NCI-H345 treated with DMSO at 0.1 percent for 48 hours (cell line): ENCODE measurements at regions not wholly inside any gene's neighbourhood (a gene's known extent, or its start where the extent isn't known, plus 50 kb on each side); places are given as distances from the start of the nearest gene placed in this dataset.
"Not testable (repeated sequence)": the region's sequence is repeated elsewhere in the genome, so short reads cannot be mapped to it uniquely, and the experiment has no call there.

Experiments used
- DNase-seq: peaks from one replicate; lab custom pipeline; 2025; ENCODE audit not compliant: unreplicated experiment; lab: John Stamatoyannopoulos, UW

DNA sequence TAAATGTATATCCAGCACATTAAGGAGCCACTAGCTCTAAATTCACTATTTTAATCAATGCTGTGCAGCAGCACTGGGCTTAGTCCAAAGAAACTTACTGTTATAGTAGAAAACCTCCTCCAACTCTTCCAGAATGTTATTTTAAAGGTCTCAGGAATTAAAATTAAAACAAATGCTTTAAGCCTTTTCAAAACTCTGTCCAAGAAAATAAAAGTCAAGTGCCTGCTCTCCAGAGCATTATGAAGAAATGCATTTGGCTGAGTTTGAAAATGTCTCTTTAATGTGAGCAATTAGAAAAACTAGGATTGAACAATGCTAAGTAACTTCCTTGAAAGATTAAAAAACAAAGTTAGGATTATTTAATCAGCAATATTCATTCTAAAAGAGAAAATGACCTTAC is 322.4 kb upstream of the DCN start:
- DNase-seq = no peak

DNA sequence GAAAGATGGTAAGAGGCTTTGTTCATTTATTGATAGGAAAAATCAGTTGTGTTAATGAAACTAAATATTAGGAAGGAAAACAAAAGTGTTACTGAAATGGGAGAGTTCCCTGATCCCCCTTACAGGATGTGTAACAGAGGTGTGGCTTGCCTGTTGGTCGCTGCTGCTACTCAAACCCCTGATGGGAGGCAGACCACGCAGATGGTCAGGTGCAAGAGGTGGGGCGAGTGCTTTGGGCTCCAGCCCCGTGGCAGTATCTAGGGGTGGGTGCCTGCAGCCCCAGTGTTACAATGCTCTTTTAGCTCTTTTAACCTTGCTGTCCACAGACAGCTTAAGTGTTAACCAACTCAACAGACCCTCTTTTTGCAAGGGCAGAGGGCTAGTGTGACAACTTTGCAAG is 319.6 kb upstream of the DCN start:
- no peak for DNase-seq

DNA sequence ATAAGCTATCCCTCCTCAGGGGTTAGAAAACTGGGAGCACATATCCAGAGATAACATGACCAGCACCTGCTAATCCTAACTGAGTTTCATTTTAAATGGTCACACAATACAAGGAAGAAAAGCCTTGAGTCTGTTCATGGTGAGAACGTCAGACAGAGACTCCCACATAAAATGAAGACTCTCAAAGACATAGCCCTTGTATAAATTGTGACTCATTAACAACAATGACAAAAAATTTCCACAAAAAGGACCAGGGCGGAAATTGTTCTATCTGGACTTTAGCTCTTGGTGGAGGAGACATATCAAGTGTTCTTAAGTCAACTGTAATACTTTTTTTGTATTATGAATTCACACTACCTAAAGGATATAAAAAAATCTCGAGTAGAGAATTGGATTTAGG is 313.7 kb upstream of the DCN start:
- DNase-seq = no peak

DNA sequence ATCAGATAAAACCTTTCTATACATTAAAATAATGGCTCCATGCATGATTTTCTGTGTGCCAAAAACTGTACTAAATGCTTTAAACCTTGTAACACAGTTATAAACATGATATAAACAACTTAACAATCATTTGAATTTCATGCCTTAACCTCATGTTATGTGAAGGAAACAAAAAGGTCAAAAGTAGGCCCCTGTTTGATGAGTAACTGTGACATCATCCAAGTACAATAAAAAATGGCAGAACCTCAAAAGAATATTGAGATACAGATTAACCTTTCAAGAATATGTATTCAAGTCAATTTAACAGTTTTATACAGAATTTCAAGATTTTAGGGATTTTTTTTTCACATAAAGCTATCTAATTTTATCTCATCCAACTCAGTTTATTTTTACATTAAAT is 310.7 kb upstream of the DCN start:
- no peak for DNase-seq

DNA sequence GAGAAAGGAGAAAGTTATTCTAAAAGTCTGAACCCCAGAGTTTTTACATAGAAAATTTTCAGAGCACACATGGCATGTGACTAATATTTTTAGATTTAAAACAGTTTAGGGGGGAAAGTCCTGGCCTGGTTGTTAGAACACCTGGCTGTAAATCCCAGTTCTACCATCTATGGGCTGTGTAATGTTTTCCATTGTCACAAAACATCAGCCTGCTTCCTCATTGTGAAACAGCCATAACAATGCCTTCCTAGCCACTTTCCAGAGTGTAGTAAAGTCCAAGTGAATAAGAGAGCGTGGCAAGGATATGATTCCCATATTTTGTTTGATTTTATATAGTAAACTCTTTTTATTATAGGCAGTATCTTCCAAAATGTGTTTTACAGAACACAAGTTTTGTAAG is 310.0 kb upstream of the DCN start:
- DNase-seq = no peak

DNA sequence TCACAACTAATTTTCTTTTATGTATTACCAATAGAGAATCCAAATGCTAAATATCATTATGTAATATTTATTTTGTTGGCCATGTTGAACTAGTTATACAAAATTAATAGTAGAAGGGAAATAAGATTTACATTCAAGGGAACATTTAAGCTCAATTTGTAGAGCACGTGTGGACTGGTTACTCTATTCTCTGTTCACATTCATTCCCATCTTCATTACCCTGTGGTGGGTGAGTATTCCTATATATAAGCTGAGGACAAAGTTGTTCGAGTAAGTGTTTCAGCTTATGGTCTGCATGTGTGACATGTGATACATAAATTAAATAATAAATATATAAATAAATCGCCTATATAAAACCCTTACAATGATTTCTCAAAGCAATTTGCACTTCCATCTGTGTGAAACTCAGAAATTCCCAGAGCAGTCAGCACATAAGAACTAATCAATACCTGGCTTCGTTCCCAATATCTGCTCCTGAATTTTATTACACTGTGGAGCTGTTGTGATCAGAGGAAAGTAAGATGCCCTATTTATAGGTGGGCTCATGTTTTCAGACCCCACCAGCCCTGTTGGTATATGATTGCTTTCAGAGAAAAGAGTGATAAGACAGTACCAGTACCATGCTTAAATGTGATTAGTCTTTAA is 308.2 kb upstream of the DCN start:
- no peak for DNase-seq

DNA sequence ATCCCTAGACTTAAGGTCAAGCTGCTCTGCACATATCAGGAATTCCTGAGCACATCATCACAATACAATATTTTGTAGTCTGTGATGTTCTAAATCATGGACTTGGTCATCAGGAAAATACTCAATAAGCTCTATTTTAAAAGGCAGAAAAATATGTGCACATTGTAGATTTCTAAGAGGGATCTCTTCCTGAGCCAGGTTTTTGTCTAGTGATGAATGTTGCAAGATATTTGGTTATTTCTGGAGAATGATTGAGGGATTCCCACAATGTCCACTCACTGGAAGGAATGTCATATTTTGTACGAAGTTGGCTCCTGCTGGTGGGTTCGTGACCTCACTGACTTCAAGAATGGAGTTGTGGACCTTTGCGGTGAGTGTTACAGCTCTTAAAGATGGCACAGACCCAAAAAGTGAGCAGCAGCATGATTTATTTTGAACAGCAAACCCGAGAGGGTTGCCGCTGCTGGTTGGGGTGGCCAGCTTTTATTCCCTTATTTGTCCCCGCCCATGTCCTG is 300.9 kb upstream of the DCN start:
- no peak for DNase-seq

DNA sequence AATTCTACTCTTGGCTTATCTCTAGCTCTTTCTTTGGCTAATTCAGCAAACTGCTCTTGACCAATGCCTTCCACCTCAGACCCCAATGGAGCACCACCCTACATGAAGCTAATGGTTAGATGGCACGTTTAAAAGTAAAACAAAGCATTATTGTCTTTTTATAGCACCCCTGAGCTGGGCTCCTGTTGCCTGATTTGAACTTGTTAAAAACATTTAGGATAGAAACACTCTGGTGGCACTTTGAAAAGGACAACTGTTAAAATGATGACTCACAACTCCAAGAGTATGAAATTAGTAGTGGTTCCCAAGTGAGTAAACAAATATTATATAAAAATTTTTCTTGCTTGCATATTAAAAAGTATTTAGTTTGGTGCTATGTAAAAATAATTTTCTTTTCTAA is 299.6 kb upstream of the DCN start:
- DNase-seq = no peak

DNA sequence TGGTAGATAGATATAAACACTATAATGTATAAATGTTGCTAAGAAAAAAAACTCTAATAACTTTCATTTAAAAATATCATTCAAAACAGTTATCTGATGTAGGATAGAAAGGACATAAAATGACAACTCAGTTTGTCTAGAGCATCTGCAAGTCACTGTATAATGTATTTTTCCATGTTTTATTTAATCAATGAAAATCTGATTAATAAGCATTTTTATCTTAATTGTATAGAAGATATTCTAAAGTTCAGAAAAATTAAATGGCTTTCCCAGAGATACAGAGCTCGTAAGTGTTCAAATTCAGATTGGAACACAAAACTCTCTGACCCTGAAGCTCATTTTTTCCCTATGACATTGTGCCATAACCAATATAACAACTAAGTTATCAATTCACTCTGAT is 295.9 kb upstream of the DCN start:
- no peak for DNase-seq

DNA sequence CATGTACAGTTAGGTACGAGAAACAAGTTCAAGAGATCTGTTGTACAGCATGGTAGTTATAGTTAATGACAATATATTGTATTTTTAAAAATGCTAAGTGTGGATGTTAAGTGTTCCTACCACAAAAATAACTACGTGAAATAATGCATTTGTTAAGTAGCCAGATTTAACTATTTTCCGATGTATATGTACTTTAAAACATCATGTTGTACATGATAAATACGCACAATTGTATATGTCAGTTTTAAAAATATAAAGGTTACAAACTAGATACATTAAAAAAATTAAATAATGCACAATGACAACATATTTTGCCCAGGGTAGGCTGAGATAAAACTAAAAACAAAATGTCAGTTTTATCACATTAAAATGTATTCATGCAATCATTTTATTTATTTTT is 285.1 kb upstream of the DCN start:
- DNase-seq = no peak

DNA sequence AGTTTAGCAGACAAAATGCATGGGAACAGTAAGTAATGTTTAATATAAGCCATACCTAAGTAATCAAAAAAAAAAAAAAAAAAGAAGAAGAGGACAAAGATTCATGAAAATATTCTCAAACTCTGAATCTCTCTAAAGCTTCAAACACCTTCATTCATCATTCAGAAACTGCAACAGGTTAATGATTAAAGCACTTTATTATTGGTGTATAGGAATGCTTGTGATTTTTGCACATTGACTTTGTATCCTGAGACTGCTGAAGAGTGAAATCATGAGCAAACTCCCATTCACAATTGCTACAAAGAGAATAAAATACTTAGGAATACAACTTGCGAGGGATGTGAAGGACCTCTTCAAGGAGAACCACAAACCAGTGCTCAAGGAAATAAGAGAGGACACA is 278.4 kb upstream of the DCN start:
- no peak for DNase-seq

DNA sequence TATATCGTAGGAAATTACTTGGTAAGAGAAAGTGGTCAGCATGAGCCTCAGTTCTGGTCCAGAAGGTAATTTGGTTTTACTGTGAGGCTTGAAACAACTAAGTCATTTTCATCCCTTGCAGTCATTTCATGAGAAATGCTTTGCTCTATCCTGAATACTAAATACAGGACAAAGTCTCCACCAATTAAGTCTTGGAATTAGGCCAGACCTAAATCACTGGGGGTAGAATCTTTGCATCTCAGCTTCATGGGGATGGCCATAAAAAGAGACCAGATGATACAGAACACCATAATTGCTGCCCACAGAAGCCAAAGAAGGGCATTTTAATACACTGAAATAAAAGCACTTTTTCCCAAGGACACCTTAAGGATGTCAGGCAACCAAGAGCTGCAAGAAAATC is 277.9 kb upstream of the DCN start:
- DNase-seq = no peak

DNA sequence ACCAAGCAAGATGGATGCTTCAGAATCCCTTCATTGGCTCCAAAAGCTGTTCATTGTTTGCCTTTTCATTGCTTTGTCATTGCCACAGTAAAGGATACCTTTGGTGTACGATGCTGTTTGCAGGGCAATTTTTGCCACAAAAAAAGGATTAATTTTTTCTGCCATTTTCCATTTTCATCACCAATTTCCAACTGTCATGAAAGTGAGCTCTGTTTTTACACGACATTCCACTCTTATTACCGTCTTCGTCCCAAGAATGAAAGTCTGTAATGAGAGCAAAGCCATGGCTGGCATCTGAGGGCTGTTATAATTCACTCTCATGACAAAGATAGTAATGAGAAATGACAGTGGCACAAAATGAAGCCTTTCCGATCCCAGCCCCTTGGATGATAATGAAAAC is 272.7 kb upstream of the DCN start:
- no peak for DNase-seq

DNA sequence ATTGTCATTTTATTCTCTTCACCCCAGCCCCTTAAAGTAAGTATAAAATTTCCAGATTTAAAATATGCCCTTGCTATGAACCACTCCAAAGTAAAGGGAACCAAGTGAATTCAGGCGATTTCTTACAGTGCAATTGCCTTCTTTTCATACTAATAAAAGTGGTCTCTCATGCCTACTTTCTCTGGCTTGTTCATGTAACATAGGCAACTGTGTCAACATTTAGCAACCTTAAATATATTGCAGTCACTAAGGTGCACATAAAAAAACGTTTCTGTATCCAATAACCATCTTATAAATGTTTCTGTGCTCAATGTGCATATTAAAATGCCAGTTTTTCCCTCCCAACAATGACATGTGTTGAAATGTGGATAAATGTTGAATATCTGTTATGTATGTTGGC is 271.6 kb upstream of the DCN start:
- DNase-seq = no peak

DNA sequence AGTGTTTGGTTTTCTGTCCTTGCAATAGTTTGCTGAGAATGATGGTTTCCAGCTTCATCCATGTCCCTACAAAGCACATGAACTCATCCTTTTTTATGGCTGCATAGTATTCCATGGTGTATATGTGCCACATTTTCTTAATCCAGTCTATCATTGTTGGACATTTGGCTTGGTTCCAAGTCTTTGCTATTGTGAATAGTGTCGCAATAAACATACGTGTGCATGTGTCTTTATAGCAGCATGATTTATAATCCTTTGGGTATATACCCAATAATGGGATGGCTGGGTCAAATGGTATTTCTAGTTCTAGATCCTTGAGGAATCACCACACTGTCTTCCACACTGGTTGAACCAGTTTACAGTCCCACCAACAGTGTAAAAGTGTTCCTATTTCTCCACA is 269.8 kb upstream of the DCN start:
- DNase-seq = not testable (repeated sequence)

DNA sequence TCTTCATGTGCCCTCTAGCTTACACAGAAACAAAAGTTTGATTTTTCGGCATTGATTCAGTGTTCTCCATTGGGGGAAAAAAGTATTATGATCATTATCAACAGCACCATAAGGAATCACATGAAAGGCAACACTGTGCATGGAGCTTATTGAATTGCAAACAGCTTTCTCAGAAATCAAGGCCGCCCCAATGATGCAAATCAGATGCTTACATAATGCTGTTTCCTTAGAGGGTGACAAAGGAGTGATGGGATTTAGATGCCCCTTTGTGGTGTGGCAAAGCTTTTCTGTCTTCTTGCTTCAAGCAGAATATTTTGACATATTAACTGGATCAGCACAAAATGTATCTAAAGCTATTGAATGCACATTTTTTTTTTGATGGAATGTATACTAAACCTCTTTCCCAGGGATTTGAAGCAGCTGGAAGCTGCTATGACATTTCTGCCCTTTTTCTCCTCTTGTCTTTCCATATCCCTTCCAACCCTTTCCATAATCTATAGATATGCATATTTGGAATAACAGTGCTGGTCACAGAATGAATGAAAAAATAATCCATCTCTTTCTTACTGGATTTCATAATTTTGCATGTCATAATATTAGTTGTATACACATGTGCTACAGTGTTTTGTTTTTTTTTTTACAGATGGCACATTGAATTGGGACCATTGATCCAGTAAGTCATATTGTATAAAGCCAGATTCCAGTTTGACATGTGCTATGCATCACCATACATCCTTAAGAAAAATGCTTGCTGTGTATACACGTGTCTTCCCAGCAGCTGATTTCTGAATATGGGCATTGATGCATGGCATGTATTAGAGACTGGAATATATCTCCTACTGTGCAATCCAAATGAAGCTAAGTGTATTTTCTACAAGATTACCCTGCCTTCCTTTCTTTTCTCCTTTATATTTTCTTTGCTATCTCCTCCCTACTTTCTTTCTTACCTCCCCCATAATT is 259.7 kb upstream of the DCN start:
- no peak for DNase-seq

DNA sequence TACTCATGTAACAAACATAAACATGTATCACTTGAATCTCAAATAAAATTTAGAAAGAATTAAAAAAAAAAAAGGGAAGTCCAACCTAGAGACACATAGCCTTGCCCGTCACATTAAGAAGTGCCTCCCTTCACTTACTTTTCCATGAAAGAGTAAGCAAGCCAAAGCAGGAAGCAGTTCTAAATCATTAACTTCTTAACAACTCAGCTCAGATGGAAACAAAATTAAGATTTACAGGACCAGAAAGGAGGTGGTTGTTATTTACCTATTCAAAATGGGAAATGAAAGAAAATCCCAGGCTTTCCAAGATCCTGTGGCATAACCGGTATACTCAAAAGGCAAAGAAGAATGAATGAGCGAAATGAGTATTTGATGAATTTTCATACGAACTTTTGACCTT is 258.6 kb upstream of the DCN start:
- DNase-seq = no peak

DNA sequence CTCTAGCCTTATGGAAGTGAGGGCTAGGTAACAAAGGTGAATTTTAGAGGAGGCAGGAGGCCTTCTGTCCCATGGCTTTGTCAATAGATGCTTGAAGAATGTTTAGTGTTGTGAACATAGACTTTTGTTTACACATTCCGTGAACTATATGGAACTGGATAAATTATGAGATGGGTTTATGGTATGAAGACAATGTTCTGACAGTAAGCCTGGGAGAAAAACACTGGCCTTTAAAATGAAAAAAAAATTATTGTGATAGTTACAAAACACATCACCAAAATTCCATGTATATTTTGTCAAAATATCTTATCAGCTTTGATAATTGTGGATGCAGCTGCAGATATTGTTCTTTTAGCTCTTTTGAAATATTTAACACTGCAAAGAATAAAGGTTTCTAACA is 251.5 kb upstream of the DCN start:
- DNase-seq = no peak

DNA sequence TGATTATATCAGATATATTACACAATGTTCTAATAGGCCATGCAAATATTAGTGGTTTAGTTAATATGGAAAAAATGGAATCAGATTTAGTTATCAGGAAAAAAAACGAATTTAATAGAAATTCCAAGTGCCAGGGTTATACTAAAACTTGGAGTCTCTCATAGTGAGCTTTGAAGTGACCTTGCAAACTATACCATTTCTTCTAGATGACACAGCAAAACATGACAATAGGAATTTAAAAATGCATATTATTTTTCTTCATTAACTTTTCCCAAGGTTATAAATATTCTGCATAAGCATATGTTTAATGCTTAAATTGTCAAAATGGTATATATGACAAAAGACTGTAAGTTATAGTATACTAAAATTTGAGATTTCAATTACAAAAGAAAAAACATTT is 250.1 kb upstream of the DCN start:
- no peak for DNase-seq

DNA sequence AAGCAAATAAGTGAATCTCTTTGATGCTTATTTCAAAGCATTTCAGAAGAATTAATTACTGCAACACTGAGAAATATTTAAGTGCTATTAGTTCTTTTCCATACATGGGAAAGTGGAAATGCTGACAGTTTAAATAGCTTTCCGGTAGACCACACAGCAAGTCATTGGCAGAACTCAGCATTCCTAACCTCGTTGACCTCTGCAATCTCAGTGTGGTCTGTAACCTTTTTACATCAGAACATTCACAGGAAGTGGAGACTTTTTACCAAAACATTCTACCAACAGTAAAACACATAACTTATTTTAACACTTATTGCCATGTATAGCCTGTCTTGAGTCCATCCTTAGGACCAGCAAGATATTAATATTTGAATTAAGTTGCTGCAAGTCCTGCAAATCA is 249.5 kb upstream of the DCN start:
- no peak for DNase-seq

DNA sequence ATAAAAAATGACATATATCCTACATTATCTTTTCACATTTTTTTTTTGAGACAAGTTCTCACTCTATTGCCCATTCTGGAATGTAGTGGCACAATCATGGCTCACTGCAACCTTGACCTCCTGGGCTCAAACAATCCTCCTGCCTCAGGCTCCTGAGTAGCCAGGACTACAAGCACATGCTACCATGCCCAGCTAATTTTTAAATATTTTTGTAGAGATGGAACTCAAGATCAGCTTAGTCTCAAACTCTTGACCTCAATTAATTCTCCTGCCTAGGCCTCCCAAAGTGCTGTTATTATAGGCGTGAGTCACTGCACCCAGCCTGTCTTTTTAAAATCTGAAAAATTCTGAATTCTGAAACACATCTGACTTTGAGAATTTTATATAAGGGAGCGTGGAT is 241.9 kb upstream of the DCN start:
- no peak for DNase-seq

DNA sequence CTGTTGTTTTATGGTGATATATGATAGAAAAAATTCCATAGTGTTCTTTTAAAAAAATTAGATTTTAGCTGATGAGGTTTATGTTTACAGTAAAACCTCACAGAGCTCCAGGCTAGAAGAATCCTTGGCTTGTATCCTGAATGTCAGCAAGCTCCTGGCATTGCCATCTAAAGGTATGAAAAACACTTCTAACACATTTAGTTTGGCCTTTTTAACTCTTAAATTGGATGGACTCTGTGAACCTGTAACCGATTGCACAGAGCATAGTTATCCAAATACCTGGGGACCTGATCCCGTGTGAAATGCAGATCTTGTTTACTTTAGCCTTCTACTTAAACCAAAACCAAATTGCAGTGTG is 241.1 kb upstream of the DCN start:
- no peak for DNase-seq
